ENCODE measurements at regions not wholly inside any gene's neighbourhood (a gene's known extent, or its start where the extent isn't known, plus 50 kb on each side); places are given as distances from the start of the nearest gene placed in this dataset.

DNA sequence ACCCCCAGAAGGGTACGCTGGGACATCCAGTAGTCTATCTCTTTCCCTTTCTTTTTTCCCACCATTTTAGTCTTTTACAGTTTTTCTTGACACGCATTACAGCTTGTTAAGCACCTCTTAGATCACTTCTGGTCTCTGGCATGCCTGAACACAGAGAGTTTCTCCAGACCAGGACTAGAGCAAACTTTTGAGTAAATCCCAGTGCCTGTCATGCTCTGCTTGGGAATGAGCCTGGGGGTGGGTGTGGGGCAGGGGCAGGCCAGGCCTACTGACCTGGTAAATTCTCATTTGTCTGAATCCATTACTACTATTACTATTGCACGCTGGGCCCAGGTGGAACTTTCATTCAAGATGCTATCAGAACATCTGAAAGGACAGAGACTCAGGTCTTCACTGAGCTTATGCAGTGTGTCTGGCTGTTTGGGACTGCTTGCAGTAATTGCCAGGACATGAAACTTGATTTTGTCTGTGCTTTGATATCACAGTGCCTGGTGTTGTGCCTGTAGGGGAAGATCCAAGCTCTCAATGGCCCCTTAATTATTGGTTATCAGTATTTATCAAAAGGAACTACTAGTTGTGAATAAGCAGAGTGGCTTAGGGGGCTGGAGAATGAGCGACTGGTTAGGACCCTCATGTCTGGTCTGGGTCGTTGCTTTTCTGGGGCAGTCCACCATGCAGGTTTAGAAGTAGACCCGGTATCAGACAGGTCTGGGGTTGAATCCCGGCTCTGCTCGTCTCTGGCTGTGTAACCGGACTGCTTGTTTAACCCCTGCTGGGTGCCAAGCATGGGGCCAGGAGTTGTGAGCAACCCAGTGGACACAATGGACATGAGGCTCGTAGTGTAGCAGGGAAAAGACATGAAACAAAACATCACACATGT lies 196.1 kb upstream of the TLE3 start:
- TF ChIP-seq SIN3A (IDR thresholded peaks at IDR 0.05; ENCODE audit: low read depth) (no peak), ZNF274 (IDR thresholded peaks at IDR 0.05; ENCODE audit: low read depth, low read length) (no peak), FOSL1 (IDR thresholded peaks at IDR 0.05; ENCODE audit: low read depth) (no peak), EZH2 (IDR thresholded peaks at IDR 0.05) (no peak), POLR2A (IDR thresholded peaks at IDR 0.05; ENCODE audit: borderline replicate concordance, extremely low read depth, insufficient read depth, insufficient read length) (no peak)
- TF ChIP-seq, protein P1, sequence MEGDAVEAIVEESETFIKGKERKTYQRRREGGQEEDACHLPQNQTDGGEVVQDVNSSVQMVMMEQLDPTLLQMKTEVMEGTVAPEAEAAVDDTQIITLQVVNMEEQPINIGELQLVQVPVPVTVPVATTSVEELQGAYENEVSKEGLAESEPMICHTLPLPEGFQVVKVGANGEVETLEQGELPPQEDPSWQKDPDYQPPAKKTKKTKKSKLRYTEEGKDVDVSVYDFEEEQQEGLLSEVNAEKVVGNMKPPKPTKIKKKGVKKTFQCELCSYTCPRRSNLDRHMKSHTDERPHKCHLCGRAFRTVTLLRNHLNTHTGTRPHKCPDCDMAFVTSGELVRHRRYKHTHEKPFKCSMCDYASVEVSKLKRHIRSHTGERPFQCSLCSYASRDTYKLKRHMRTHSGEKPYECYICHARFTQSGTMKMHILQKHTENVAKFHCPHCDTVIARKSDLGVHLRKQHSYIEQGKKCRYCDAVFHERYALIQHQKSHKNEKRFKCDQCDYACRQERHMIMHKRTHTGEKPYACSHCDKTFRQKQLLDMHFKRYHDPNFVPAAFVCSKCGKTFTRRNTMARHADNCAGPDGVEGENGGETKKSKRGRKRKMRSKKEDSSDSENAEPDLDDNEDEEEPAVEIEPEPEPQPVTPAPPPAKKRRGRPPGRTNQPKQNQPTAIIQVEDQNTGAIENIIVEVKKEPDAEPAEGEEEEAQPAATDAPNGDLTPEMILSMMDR (IDR thresholded peaks at IDR 0.05 in 2 of 3, conservative IDR thresholded peaks at IDR 0.05 in 1 of 3; ENCODE audit: borderline replicate concordance in 1 of 3, insufficient read depth in 1 of 3, low read depth in 2 of 3, low read length in 2 of 3) = no peak
